ENCODE measurements at regions not wholly inside any gene's neighbourhood (a gene's known extent, or its start where the extent isn't known, plus 50 kb on each side); places are given as distances from the start of the nearest gene placed in this dataset.
A peak's percentile ranks its signal among the peaks of the same experiment; 100 is the strongest.

DNA sequence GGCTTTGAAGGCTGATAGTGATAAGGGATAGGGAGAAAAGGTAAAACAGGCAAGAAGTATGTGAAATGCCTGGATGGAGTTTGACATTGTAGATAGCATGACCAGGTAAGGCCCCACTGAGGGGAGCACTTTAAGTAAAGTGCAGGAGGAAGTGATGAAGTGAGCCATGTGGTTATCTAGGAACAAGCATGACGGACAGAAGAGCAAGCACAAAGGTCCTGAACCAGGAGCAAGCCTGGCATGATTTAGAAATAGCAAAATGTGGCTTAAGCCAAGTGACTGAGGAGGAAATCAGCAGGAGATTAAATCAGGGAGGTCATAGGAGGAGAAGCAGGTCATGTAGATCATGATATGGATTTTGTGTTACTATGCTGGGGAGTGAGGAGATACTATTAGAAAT is 129.2 kb downstream of the GLUL start (continued):
- TF ChIP-seq, protein P1, sequence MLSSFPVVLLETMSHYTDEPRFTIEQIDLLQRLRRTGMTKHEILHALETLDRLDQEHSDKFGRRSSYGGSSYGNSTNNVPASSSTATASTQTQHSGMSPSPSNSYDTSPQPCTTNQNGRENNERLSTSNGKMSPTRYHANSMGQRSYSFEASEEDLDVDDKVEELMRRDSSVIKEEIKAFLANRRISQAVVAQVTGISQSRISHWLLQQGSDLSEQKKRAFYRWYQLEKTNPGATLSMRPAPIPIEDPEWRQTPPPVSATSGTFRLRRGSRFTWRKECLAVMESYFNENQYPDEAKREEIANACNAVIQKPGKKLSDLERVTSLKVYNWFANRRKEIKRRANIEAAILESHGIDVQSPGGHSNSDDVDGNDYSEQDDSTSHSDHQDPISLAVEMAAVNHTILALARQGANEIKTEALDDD (IDR thresholded peaks at IDR 0.05) = 0 out of 2 replicates have a peak, but pooled peaks have one; percentile 39
- no peak for TF ChIP-seq SMAD1 (IDR thresholded peaks at IDR 0.05; ENCODE audit: low read depth, low read length, partially characterized antibody)
- TF ChIP-seq ZSCAN29 (IDR thresholded peaks at IDR 0.05) = no peak
- TF ChIP-seq, protein P2, sequence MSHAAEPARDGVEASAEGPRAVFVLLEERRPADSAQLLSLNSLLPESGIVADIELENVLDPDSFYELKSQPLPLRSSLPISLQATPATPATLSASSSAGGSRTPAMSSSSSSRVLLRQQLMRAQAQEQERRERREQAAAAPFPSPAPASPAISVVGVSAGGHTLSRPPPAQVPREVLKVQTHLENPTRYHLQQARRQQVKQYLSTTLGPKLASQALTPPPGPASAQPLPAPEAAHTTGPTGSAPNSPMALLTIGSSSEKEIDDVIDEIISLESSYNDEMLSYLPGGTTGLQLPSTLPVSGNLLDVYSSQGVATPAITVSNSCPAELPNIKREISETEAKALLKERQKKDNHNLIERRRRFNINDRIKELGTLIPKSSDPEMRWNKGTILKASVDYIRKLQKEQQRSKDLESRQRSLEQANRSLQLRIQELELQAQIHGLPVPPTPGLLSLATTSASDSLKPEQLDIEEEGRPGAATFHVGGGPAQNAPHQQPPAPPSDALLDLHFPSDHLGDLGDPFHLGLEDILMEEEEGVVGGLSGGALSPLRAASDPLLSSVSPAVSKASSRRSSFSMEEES (CRISPR knock-in tag; IDR thresholded peaks at IDR 0.05) = no peak
- TF ChIP-seq ZFP30 (CRISPR knock-in tag; IDR thresholded peaks at IDR 0.05; ENCODE audit: borderline replicate concordance) = no peak
- no peak for TF ChIP-seq ZNF764 (CRISPR knock-in tag; IDR thresholded peaks at IDR 0.05; ENCODE audit: low read depth)
- peak; percentile 18; the same call in 1 of the 2 replicates for TF ChIP-seq CREB1 (IDR thresholded peaks at IDR 0.05)
- TF ChIP-seq CREB1 (CRISPR knock-in tag; IDR thresholded peaks at IDR 0.05) = no peak
- peak; percentile 41 to 69; a peak in 1 of 4 replicates for TF ChIP-seq KDM1A (IDR thresholded peaks at IDR 0.05)
- TF ChIP-seq HEY1 (CRISPR knock-in tag; IDR thresholded peaks at IDR 0.05; ENCODE audit: borderline replicate concordance) = no peak
- no peak for TF ChIP-seq LEF1 (IDR thresholded peaks at IDR 0.05)
- peak; percentile 68 for TF ChIP-seq TCF3 (CRISPR knock-in tag; IDR thresholded peaks at IDR 0.05)
- TF ChIP-seq, protein P3, sequence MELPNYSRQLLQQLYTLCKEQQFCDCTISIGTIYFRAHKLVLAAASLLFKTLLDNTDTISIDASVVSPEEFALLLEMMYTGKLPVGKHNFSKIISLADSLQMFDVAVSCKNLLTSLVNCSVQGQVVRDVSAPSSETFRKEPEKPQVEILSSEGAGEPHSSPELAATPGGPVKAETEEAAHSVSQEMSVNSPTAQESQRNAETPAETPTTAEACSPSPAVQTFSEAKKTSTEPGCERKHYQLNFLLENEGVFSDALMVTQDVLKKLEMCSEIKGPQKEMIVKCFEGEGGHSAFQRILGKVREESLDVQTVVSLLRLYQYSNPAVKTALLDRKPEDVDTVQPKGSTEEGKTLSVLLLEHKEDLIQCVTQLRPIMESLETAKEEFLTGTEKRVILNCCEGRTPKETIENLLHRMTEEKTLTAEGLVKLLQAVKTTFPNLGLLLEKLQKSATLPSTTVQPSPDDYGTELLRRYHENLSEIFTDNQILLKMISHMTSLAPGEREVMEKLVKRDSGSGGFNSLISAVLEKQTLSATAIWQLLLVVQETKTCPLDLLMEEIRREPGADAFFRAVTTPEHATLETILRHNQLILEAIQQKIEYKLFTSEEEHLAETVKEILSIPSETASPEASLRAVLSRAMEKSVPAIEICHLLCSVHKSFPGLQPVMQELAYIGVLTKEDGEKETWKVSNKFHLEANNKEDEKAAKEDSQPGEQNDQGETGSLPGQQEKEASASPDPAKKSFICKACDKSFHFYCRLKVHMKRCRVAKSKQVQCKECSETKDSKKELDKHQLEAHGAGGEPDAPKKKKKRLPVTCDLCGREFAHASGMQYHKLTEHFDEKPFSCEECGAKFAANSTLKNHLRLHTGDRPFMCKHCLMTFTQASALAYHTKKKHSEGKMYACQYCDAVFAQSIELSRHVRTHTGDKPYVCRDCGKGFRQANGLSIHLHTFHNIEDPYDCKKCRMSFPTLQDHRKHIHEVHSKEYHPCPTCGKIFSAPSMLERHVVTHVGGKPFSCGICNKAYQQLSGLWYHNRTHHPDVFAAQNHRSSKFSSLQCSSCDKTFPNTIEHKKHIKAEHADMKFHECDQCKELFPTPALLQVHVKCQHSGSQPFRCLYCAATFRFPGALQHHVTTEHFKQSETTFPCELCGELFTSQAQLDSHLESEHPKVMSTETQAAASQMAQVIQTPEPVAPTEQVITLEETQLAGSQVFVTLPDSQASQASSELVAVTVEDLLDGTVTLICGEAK (IDR thresholded peaks at IDR 0.05) = 0 out of 2 replicates have a peak, but pooled peaks have one; percentile 32
- TF ChIP-seq, protein P3 (CRISPR knock-in tag; IDR thresholded peaks at IDR 0.05) = no peak
- TF ChIP-seq SUPT5H (IDR thresholded peaks at IDR 0.05) = no peak
- TF ChIP-seq DIDO1 (tag; IDR thresholded peaks at IDR 0.05; ENCODE audit: low read depth) = no peak
- no peak for TF ChIP-seq ATF1 (CRISPR knock-in tag; IDR thresholded peaks at IDR 0.05)
- no peak for TF ChIP-seq ATF1 (tag; IDR thresholded peaks at IDR 0.05)
- TF ChIP-seq, protein P4, sequence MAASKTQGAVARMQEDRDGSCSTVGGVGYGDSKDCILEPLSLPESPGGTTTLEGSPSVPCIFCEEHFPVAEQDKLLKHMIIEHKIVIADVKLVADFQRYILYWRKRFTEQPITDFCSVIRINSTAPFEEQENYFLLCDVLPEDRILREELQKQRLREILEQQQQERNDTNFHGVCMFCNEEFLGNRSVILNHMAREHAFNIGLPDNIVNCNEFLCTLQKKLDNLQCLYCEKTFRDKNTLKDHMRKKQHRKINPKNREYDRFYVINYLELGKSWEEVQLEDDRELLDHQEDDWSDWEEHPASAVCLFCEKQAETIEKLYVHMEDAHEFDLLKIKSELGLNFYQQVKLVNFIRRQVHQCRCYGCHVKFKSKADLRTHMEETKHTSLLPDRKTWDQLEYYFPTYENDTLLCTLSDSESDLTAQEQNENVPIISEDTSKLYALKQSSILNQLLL (CRISPR knock-in tag; IDR thresholded peaks at IDR 0.05; ENCODE audit: borderline replicate concordance) = no peak

Data from K562 (cell line).